Fibroblast of lung (primary cell): ENCODE measurements at regions not wholly inside any gene's neighbourhood (a gene's known extent, or its start where the extent isn't known, plus 50 kb on each side); places are given as distances from the start of the nearest gene placed in this dataset.

Experiments
- DNase-seq, 2 donors: peaks; one replicate each; pipeline versions ENCODE4 v3.0.0 to v3.0.0-alpha.2; 2010; ENCODE audit warnings: low read depth in 2 of 2
- H2AFZ ChIP-seq: 2 replicates; pipeline ENCODE4 v1.5.1; 2012; ENCODE audit warnings: low read length, control low read depth, inconsistent platforms
- H3K27ac ChIP-seq: 2 replicates; pipeline ENCODE4 v1.5.1; 2011; ENCODE audit warnings: low read length, control low read depth; ENCODE audit not compliant: insufficient read depth
- H3K27me3 ChIP-seq: 2 replicates; pipeline ENCODE4 v1.5.1; 2011; ENCODE audit warnings: mild to moderate bottlenecking, low read length; ENCODE audit not compliant: control insufficient read depth, insufficient read depth
- H3K36me3 ChIP-seq: 2 replicates; pipeline ENCODE4 v1.5.1; 2011; ENCODE audit warnings: low read length; ENCODE audit not compliant: control insufficient read depth, insufficient read depth
- H3K4me1 ChIP-seq: 2 replicates; pipeline ENCODE4 v1.5.1; 2011; ENCODE audit warnings: low read length; ENCODE audit not compliant: control insufficient read depth, insufficient read depth; ENCODE audit errors: extremely low read depth
- H3K4me2 ChIP-seq: 2 replicates; pipeline ENCODE4 v1.5.1; 2011; ENCODE audit warnings: low read length, control low read depth; ENCODE audit not compliant: insufficient read depth; ENCODE audit errors: extremely low read depth
- H3K4me3 ChIP-seq, 4 experiments: fragments of 200-600 bp in 1 of 4; sonication (generic) in 1 of 4; replicated peaks in 1 of 4; 2 replicates each; pipeline ENCODE4 v1.5.1; 2011 to 2016; ENCODE audit warnings: low read length in 4 of 4, low read depth in 3 of 4, mild to moderate bottlenecking in 3 of 4, control low read depth in 2 of 4, inconsistent platforms in 1 of 4, mixed read lengths in 1 of 4; ENCODE audit not compliant: insufficient read depth in 1 of 4; ENCODE audit errors: control extremely low read depth in 1 of 4
- H3K79me2 ChIP-seq: 2 replicates; pipeline ENCODE4 v1.5.1; 2012; ENCODE audit warnings: mild to moderate bottlenecking, low read length, inconsistent platforms; ENCODE audit not compliant: control insufficient read depth, insufficient read depth
- H3K9ac ChIP-seq: 2 replicates; pipeline ENCODE4 v1.5.1; 2011; ENCODE audit warnings: mild to moderate bottlenecking, low read length, control low read depth; ENCODE audit not compliant: insufficient read depth
- H3K9me3 ChIP-seq: 2 replicates; pipeline ENCODE4 v1.5.1; 2012; ENCODE audit warnings: low read depth, low read length; ENCODE audit not compliant: control insufficient read depth, insufficient read depth
- H4K20me1 ChIP-seq: 2 replicates; pipeline ENCODE4 v1.5.1; 2011; ENCODE audit warnings: low read length; ENCODE audit not compliant: control insufficient read depth, insufficient read depth; ENCODE audit errors: extremely low read depth
- CTCF ChIP-seq, 2 donors: IDR thresholded peaks in 1 of 2; conservative IDR thresholded peaks in 1 of 2; 1 replicate in 1 of 2; 2 replicates in 1 of 2; pipeline ENCODE4 v1.5.1; 2011 to 2012; ENCODE audit warnings: low read length in 2 of 2, control low read depth in 1 of 2, inconsistent platforms in 1 of 2, low read depth in 1 of 2, mild to moderate bottlenecking in 1 of 2
- EZH2 ChIP-seq: IDR thresholded peaks from 2 replicates; pipeline ENCODE4 v1.5.1; 2012; ENCODE audit warnings: low read length, control low read depth, mild to moderate bottlenecking; ENCODE audit errors: missing control alignments

DNA sequence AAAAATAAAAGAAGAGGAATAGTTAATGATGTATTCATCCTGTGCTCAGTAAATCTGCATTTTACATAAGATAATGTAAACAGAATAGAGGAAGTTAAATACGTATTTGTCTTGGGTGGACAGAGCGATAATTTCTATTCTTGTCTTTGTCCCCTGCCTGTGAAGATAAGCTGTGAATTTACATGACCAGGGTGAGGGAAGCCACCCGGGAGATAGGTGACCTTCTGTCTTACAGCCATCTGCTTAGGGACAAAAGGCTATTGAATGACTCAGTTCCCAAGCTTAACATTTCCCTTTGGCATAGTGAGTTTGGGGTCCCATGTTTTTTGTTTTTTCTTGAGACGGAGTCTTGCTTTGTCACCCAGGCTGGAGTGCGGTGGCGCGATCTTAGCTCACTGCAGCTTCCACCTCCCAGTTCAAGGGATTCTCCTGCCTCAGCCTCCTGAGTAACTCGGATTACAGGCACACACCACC is 88.7 kb upstream of the KCTD7 start:
- Histone ChIP-seq H3K9ac (no peak overlapping the region), H2AFZ (no peak overlapping the region), H3K79me2 (no peaks in the 10 kb centered on the region), H4K20me1 (no peaks in the 10 kb centered on the region), H3K4me2 (no peak overlapping the region), H3K36me3 (no peaks in the 10 kb centered on the region), H3K4me1 (no peaks in the 10 kb centered on the region), H3K4me3 (no peak overlapping the region), H3K27me3 (no peaks in the 10 kb centered on the region), H3K27ac (no peak overlapping the region), H3K9me3 (no peaks in the 10 kb centered on the region)
- DNase-seq, result no peak
- TF ChIP-seq CTCF (conservative IDR thresholded peaks at IDR 0.05 in 1 of 2, IDR thresholded peaks at IDR 0.05 in 1 of 2; ENCODE audit: low read depth in 1 of 2, low read length in 2 of 2), result no peak
- no peak for TF ChIP-seq EZH2

DNA sequence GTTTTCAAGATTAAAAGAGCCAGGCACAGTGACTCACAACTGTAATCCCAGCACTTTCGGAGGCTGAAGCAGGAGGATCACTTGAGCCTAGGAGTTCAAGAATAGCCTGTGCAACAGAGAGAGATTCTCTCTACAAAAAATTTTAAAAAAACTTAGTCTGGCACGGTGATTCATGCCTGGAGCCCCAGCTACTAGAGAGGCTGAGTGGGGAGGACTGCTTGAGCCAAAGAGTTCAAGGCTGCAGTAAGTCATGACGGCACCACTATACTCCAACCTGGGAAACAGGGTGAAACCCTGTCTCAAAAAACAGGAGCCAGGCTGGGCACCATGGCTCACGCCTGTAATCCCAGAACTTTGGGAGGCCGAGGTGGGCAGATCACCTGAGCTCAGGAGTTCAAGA is 86.6 kb upstream of the KCTD7 start:
- no peaks in the 10 kb centered on the region for H4K20me1 ChIP-seq
- H3K4me3 ChIP-seq, result no peak overlapping the region
- no peak for DNase-seq
- H3K9me3 ChIP-seq, result no peaks in the 10 kb centered on the region
- no peaks in the 10 kb centered on the region for H3K27me3 ChIP-seq
- H3K4me2 ChIP-seq, result no peak overlapping the region
- H3K27ac ChIP-seq, result no peak overlapping the region
- H2AFZ ChIP-seq, result no peak overlapping the region
- H3K4me1 ChIP-seq, result no peaks in the 10 kb centered on the region
- no peaks in the 10 kb centered on the region for H3K79me2 ChIP-seq
- no peak for TF ChIP-seq EZH2
- TF ChIP-seq CTCF (conservative IDR thresholded peaks at IDR 0.05 in 1 of 2, IDR thresholded peaks at IDR 0.05 in 1 of 2; ENCODE audit: low read depth in 1 of 2, low read length in 2 of 2), result no peak
- no peak overlapping the region for H3K9ac ChIP-seq
- H3K36me3 ChIP-seq, result peaks cover 5% of the 10 kb centered on the region

DNA sequence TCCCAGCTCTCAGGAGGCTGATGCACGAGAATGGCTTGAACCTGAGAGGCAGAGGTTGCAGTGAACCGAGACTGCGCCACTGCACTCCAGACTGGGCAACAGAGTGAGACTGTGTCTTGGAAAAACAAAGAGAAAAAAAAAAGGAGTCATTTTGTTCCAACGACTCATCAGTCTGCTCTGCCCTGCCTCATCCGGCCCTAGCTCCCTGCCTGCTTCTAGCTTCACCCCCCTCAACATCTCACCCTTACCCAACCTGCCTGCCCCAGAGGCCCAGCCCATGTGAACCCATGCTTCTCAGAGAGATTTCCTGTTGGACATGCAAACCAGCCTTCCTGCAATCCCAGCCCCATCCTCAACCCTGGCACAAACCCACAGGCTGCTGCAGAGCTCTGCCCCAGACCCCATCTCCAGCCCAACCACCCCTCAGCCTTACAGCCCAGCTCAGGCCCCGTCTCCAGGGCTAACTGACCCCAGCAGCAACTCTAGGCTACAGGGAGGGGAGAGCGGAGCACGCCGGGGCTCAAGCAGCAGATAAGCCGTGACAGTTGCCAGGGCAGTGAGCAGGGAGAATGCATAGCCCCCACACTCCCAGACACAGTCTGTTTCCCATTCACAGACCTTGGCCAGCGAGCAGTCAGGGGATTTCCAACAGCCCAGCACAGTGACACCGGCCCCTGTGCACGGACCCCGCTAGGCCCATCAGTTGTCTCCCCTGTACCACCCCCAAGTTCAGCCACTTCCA is 86.0 kb upstream of the KCTD7 start:
- no peaks in the 10 kb centered on the region for H3K79me2 ChIP-seq

More for the DNA sequence above, 86.0 kb upstream of the KCTD7 start:
- peak; percentile 12 for DNase-seq
- Histone ChIP-seq H3K27me3 (no peaks in the 10 kb centered on the region), H3K4me3 (no peak overlapping the region), H2AFZ (no peak overlapping the region), H3K27ac (no peak overlapping the region), H3K4me1 (no peaks in the 10 kb centered on the region), H4K20me1 (no peaks in the 10 kb centered on the region), H3K36me3 (peaks cover 5% of the 10 kb centered on the region), H3K9me3 (no peaks in the 10 kb centered on the region), H3K4me2 (no peak overlapping the region), H3K9ac (no peak overlapping the region)
- TF ChIP-seq CTCF (conservative IDR thresholded peaks at IDR 0.05 in 1 of 2, IDR thresholded peaks at IDR 0.05 in 1 of 2; ENCODE audit: low read depth in 1 of 2, low read length in 2 of 2) (no peak), EZH2 (no peak)
